ENCODE measurements at regions not wholly inside any gene's neighbourhood (a gene's known extent, or its start where the extent isn't known, plus 50 kb on each side); places are given as distances from the start of the nearest gene placed in this dataset.

DNA sequence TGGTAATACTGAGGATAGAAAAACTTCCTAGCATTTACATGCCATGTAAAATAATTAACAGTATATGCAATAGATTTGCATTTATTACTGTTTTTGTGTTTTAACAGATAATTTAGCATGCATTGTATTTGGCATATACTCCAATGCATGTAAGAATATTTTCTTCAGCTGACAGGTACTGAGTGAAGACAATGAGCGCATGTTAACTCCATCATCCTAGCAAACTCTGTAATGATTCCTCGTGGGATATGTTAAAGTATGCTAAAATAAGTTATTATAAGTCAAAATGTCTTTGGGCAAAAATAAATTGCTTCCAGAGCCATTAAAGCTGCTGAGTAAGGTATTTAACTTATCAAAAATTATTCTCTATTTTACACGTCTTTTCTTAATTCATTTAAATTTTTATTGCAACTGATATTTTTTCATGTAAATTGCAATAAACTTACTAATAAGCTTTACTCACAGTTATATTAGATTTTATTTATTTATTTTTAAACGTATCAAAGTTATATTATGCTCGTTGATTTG is 616.4 kb upstream of the NDST4 start:
- DNase-seq: no peak

DNA sequence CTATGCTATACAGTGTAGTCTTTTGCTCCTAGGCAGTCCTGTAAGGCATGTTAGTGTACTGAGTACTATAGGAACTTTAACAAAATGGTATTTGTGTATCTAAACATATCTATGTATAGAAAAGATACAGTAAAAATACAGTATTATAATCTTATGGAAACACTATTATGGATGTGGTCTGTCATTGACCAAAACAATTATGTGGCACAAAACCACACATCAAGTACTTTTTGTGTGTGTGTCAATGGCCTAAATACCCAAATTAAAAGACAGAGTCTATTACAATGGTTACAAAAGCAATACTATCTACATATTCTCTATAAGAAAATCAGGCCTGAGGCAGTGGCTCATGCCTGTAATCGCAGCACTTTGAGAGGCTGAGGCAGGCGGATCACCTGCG is 610.2 kb upstream of the NDST4 start:
- DNase-seq: no peak

DNA sequence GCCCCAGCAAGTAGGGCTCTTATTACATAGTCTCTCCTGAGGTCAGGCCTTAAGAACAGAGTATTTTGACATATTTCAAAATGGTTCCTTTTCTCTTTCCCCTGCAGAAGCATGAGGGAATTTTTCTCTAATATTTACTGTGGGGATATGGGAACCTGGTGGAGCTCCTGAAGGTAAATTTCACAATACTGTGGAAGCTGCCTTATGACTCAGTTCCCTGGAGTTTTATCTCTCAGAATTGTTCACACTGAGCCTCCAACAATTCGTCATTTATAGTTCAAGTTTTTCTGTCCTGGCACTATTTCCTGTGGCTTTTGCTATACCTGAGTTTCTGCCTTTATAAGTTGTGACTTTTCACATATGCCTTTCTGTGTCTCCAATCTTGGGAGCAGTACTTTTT is 607.2 kb upstream of the NDST4 start:
- no peak for DNase-seq

DNA sequence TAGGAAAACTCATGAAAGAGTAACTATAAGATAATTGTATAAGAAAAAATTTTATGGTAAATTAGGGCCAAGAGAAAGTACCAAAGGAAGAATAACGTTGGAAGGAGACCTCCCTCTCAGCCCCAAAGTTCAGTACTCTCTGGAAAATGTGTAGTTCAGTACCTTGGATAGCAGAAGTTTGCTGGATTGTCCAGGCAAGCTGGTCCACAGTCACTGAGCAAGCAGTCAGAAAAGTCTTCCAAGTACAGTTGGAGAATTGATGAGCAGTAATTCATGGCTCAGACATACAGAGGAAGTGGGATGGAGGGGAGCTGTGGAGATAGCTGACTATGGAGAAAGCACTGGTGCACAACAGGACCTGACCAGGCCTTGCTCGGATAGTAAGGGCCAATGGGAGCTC is 598.2 kb upstream of the NDST4 start:
- no peak for DNase-seq

DNA sequence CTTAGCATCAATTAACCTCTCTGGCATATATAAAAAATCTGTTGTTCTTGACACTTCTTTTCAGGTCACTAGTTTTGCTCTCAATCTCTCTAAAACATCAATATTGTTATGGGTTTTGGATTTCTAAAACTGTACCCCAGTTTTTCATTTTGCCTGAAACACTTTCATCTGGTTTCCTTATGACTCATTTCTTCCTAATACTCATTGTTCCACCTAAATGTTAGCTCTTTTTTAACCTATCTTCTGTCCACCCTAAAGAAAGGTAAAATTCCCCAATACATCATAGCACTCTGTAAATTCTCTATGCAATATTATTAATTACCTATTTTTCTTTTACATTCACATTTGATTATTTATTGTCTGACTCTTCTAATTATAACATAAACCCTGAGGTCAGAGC is 575.5 kb upstream of the NDST4 start:
- no peak for DNase-seq

DNA sequence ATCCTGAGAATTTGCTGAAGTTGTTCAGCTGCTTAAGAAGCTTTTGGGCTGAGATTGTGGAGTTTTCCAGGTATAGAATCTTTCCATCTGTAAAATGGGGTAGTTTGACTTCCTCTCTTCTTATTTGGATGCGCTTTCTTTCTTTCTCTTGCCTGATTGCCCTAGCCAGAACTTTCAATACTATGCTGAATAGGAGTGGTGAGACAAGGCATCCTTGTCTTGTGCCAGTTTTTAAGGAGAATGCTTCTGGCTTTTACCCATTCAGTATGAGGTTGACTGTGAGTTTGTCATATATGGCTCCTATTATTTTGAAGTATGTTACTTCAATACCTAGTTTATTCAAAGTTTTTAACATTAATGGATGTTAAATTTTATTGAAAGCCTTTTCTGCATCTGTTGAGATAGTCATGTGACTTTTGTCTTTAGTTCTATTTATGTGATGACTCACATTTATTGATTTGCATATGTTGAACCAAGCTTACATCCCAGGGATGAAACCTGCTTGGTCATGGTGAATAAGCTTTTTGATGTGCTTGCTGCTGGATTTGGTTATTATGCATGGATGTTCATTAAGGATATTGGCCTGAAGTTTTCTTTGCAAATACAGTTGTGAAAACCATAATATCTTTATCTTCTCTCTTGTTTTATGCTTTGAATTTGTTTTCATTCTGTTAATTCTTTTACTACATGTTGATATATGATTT is 573.8 kb upstream of the NDST4 start:
- DNase-seq: no peak

DNA sequence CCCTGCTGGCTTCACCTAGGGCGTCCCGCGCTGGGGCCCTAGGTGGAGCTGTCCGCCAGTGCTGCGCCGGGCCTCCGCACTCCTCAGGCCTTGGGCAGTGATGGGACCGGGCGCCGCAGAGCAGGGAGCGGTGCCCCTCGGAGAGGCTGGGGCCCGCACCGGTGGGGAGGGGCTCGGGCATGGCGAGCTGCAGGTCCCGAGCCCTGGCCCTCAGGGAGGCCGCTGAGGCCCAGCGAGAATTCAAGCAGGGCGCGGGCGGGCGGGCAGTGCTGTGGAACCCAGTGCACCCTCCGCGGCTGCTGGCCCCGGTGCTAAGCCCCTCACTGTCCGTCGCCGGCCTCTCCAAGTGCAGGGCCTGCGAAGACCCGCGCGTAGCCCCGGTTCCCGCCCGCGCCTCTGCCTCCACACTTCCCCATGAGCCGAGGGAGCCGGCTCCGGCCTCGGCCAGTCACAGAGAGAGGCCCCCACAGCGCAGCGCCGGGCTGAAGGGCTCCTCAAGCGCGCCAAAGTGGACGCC is 565.1 kb upstream of the NDST4 start:
- DNase-seq: no peak

DNA sequence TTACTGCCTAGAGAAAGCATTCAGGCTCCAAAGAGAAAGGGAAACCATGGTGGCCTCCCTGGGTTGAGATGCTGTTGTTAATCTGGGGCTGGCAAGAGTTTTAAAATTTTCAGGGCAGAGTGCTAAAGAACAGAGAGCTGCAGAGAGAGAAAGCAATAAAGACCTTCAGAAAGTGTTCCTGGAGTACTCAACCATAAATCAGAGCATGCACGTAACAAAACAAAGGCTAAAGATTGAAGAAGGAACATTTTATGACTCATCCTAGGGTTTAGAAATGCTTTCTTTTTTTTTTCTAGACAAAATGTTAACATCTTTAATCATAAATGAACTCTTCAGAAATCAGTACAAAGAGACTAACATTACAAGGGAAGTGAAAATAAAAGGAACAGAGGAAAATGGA is 562.3 kb upstream of the NDST4 start:
- no peak for DNase-seq

DNA sequence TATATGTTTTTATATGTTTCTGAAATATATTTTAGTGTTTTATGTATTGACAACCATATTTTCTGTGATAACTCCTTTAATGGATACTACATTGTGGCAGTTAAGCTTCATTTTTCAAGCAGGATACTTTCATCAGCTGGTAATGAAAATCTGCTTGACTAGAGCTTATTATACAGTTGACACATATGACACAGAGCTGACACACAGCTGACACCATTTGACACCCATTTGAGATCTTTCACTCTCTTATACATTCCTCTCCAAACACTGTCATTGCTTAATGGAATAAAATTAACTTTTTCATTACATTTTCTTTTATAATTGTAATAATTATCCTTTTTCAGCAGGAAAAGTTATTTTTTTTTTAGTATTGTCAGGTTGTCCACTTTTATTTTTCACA is 561.1 kb upstream of the NDST4 start:
- no peak for DNase-seq

DNA sequence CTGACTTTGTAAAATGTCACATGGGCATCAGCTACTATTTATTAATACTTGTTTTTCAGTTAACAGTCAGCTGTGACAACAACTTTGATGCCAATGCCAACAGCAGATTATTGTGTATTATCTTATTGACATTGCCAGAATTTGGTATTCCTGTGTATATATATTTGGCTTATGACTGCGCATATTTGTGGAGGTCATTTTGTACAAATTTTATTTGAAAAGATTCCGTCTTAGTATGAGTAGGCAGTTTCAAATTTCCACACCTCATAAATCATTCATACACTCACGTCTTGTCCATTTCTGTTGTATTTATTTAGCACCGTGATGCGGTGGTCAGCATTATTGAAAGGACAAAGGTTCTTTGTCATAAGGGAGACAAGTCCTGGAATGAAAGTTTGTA is 558.2 kb upstream of the NDST4 start:
- no peak for DNase-seq

DNA sequence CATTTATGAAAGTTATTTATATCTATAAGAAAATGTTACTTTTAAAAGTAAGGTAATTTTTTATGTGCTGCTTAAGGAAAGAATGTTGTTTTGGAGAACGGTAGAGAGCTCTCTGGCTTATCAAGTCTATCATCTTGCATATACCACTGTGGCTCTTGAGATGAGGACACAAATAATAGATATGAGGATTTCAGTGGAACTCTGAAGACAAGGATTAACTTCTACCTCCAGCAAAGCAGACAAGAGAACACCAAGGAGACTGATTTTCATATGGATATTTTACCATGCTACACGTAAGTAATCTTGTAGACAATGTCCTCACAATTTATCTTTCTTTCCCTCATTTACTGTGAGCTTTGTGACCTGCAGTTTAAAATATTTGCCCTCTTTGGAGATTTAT is 557.5 kb upstream of the NDST4 start:
- DNase-seq: no peak

DNA sequence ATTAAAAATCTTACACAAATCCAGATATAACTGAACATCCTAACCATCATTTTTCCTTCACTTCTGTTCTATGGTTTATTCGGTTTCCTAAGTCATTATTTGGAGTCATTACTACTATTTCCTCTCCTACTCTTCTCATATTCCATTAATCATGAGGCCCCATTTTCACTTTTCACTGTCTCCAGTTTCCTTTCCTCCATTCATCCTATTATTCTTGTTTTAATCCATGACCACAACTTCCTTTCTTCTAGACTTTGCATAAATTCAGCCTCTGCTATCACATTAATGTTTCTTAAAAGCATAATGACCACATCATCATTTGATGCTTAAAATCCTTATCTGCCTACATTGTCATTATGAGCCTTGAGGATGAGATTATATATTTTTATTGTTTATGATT is 555.0 kb upstream of the NDST4 start:
- no peak for DNase-seq

DNA sequence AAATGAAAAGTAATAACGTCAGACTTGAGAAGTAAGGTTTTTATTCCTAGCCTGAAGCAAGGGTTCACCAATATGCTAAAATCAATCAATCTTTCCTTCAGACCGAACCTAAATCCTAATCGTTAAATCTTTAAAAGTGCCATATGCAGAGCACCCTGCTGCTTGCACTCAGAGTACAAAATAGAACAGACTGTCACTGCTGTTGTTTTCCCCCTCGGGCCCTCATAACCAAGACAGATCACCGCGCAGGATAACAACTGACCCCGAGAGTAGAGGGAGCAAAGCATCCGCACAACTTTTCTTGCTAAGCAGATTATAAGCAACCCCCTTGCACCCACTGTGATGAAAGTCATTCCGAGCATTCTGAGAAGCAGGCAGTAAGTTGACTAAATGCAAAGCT is 550.9 kb upstream of the NDST4 start:
- DNase-seq: no peak

DNA sequence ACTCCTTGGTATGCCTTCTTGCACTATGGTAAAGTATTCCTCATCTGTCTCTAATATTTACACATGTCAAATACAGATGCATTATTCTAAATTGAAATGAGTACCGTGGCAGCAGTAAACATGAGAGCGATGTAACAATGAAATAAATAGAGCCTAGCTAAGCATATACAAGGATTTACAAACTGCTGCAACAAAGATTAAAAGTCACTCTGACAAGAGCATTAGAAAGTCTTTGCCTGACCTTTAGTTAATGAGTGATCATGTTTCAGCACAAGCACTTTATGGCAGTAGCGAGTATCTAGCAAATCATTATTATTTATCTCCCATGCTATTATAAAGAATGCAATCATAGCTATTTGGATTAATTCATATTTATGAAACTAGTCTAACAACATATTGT is 547.0 kb upstream of the NDST4 start:
- DNase-seq: no peak

DNA sequence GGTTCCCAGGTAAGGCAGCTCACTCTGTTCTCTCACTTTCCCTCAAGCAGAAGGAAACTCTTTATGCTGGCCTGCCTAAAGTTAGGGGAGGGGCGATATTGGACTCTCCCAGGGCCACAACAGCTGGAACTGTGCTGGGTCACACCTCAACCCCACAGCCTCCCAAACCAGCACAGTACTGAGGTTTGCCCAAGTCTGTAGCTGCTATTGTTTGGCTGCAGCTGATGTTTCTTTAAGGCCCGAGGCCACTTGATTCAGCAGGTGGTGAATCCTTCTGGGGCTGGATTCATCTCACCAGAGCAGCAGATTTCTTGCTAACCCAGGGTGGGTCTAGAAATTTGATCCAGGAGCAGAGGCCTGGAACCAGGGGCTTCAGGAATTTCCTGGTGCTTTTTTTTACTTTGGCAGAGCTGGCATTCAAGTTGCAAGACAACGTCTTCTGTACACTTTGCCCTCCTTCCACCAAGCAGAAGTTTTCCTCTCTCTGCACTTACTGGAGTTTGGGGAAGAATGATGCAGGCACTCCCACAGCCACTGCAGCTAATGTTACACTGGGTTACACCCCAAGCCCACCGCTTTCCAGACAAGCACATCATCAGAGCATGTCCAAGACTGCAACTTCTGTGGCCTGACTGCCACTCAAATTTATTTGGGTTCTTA is 544.7 kb upstream of the NDST4 start:
- no peak for DNase-seq

DNA sequence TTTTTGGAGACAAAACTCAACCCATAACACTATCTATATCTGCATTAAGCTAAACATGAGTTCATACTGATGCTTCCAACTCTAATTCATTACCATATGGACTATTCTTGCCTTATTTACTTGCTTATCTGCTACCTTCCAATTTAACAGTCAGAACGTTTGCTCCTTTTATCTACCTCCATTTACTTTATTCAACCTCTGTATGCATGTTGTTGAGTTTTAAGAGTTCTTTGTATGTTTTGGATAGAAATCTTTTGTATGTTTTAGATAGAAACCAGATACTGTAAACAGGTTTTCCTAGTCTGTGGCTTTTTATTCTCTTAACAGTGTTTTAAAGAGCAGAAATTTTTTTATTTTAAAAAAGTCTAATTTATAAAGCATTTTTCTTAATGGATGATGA is 542.2 kb upstream of the NDST4 start:
- no peak for DNase-seq

DNA sequence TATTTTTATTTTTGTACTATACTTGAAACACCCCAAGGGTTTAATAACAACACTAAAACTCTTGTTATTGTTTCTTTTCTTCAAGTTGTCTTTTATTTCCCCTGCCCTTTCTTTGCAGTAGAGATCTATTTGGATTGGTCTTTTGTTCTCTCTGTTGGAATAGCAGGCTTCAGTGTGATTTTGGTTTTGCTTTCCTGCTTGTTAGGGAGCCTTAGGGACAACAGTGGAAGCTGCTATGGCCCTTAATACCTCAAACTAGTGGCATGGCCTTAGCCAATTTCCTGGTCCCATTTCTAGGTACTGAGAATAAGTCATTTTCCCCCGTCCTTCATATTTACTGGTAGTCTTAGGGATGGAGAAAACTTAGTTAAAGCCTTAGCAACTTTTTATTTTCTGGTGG is 535.4 kb upstream of the NDST4 start:
- no peak for DNase-seq

DNA sequence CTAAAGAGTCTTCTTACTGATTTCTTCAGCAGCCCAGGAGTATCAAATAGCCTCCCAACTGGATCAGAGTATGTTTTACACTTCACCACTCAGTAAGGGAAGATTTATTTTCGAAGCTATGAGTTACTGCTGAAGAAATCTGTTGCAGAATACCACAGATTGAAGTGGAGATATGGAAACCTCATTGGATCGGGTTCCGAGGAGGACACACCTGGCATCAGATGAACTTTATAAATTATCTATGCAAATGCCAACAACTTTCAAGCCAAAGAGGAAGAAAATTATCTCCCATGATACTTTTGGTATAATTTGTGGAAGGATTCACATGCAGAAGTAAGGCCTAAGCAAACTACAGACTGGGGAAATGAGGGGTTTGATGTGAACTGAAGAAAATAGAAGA is 515.9 kb upstream of the NDST4 start:
- DNase-seq: no peak

DNA sequence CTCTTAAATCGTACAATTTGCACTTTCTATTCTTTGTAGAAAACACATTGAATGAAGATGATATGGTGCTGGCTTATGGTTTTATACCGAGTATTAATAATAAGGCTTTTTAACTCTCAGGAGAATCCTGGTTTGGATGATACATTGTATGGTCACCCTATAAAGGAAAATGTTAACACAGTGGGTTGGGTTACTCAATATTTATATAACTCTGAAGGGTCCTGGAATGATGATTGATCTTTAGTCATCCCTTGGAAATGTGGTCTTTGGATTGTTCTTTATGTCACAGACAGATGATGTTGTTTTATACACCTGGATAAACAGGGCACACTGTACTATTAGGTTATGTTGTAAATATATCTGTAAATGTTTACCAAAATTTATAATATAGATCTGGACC is 496.2 kb upstream of the NDST4 start:
- no peak for DNase-seq

DNA sequence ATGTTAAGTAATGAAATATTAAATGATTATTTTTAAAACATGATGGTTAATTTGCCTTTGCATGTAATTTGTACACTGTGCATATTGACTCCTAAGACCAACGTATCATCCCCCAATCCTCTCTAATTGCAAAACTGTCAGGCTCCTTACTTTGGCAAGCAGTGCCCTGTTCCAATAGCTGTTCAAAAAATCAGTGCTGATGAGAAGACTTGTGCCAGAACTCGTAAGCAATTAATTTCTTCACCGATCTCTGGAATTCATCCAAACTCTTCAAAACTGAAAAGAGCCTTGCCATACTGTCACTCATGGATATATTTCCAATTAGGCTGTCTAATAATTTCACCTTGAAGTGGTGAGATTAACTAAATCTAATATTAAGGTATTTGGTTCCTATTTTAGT is 493.9 kb upstream of the NDST4 start:
- DNase-seq: no peak

DNA sequence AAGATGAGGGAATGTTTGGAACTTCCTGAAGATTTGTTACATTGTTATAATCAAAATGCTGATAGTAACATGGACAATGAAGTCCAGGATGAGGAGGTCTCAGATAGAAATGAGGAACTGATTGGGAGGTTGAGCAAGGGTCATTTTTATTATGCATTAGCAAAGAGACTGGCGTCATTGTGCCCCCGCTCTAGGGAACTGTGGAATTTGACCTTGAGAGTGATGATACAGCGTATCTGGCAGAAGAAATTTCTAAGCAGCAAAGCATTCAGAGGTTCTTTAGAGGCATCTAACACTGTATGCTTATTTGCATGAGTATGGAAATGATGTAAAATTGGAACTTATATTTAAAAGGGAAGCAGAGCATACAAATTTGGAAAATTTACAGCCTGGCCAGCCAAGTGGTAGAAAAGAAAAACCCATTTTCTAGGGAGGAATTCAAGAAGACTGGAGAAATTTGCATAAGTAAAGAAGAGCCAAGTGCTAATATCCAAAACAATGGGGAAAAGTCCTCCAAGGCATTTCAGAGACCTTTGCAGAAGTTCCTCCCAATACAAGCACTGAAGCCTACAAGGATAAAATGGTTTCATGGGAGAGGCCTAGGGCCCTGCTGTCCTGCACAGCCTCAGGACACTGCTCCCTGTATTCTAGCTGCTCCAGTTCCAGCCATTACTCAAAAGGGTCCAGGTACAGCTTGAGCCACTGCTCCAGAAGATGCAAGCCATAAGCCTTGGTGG is 483.0 kb upstream of the NDST4 start:
- no peak for DNase-seq

DNA sequence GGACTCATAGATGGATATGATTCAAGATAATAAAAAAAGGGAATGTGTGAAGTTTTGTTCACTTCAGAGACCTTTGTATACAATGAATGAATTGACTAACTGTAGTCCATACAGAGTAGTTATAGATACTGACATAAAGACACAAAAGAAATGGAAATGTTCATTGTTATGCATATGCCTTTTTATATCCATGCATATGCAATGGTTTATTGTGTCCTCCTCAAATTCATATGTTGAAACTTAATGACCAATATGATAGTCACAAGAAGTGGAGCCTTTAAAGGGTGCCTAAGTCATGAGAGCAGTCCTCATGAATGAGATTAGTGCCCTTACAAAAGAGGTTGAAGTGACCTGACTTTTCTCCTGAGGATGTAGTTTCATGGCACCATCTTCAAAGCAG is 467.5 kb upstream of the NDST4 start:
- no peak for DNase-seq

DNA sequence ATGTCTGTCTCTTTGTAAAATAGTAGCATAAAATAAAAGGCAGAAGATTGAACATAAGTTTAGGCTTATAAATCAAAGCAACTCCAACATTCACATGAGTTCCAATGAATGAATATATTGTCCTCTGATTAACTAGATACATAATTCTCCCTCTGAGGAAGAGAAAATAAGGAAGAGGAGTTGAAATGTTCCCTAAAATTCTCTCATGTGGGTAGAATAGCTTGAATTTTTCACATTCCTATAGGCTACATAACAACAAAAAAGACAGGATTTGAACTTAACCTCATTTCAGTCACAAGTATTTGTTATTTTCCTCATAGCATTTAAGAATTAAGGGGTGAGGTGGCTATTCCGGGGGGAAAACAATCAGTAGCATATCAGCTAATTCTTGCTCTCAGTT is 462.4 kb upstream of the NDST4 start:
- no peak for DNase-seq

DNA sequence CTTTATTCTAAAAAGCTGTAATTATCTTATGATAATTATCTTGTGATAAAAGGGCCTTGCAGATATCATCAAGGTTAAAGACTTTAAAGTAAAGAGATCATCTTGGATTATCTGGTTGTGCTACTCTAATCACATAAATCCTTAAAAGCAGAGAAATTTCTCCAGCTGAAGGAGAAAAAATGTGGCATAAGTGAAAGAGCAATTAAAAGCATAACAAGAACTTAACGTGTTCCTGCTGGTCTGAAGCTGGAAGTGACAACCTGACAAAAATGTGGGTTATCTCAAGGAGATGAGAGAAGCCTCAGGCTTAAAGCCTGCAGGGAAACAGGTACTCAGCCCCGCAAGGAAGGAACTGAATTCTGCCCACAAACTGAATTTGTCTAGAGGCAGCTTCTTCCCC is 449.1 kb upstream of the NDST4 start:
- no peak for DNase-seq

Data from NCI-H1092 (cell line).